ENCODE measurements at regions not wholly inside any gene's neighbourhood (a gene's known extent, or its start where the extent isn't known, plus 50 kb on each side); places are given as distances from the start of the nearest gene placed in this dataset.

DNA sequence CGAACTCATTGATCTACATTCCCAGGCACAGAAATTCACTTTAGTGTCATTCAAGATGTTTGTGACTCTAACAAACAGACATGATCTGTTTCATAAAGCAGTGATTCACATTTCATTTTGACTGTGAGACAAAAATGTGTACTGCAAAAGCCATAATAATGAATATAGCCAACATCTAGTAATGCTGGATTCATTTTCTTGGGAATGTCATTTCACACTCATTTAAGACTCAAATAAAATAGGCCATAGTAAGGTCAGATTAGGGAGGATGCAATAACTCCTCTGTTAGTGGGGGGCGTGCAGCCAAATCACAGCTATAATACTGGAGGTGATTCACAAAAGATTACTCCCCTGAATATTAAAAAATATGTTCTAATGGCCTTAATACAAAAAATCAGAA lies 566.6 kb upstream of the ZWINT start:
- TF ChIP-seq, protein P1, sequence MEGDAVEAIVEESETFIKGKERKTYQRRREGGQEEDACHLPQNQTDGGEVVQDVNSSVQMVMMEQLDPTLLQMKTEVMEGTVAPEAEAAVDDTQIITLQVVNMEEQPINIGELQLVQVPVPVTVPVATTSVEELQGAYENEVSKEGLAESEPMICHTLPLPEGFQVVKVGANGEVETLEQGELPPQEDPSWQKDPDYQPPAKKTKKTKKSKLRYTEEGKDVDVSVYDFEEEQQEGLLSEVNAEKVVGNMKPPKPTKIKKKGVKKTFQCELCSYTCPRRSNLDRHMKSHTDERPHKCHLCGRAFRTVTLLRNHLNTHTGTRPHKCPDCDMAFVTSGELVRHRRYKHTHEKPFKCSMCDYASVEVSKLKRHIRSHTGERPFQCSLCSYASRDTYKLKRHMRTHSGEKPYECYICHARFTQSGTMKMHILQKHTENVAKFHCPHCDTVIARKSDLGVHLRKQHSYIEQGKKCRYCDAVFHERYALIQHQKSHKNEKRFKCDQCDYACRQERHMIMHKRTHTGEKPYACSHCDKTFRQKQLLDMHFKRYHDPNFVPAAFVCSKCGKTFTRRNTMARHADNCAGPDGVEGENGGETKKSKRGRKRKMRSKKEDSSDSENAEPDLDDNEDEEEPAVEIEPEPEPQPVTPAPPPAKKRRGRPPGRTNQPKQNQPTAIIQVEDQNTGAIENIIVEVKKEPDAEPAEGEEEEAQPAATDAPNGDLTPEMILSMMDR (optimal IDR thresholded peaks at IDR 0.05 in 1 of 3, IDR thresholded peaks at IDR 0.05 in 1 of 3, conservative IDR thresholded peaks at IDR 0.05 in 1 of 3; ENCODE audit: extremely low read depth in 1 of 3, insufficient read depth in 2 of 3, low read length in 3 of 3) = no peak
- no peak for TF ChIP-seq EZH2 (IDR thresholded peaks at IDR 0.05; ENCODE audit: low read length)

Measured in keratinocyte (primary cell).